Transverse colon (tissue), 4 donors: ENCODE measurements at regions not wholly inside any gene's neighbourhood (a gene's known extent, or its start where the extent isn't known, plus 50 kb on each side); places are given as distances from the start of the nearest gene placed in this dataset.

Experiments used
- DNase-seq: peaks from one replicate; pipeline ENCODE4 v3.0.0-alpha.2; 2019
- H3K27ac ChIP-seq, 4 donors: fragments of 200-600 bp; sonication (generic); 2 replicates each; pipeline ENCODE4 v1.5.1; 2016 to 2018; ENCODE audit warnings: inconsistent platforms in 4 of 4
- H3K27me3 ChIP-seq: fragments of 200-600 bp; sonication (generic); 2 replicates; pipeline ENCODE4 v1.5.1; 2017; ENCODE audit warnings: inconsistent platforms
- H3K36me3 ChIP-seq, 4 donors: fragments of 200-600 bp; sonication (generic); 2 replicates each; pipeline ENCODE4 v1.5.1; 2017 to 2019; ENCODE audit warnings: inconsistent platforms in 4 of 4
- H3K4me1 ChIP-seq, 4 donors: fragments of 200-600 bp; sonication (generic); 2 replicates each; pipeline ENCODE4 v1.5.1; 2017 to 2020; ENCODE audit warnings: inconsistent platforms in 4 of 4
- H3K4me3 ChIP-seq, 4 donors: fragments of 200-600 bp; sonication (generic); 1 replicate in 1 of 4; 2 replicates in 3 of 4; pipeline versions ENCODE4 v1.5.1 to v1.6.1; 2017 to 2019; ENCODE audit warnings: inconsistent platforms in 4 of 4
- H3K9me3 ChIP-seq, 2 donors: fragments of 200-600 bp; sonication (generic); 2 replicates each; pipeline ENCODE4 v1.5.1; 2017 to 2019; ENCODE audit warnings: inconsistent platforms in 2 of 2
- CTCF ChIP-seq, 5 experiments: fragments of 200-600 bp in 3 of 5; fragments of 450-650 bp in 2 of 5; sonication (generic) in 3 of 5; IDR thresholded peaks; 1 replicate in 2 of 5; 2 replicates in 3 of 5; pipeline ENCODE4 v1.5.1; 2016 to 2017; ENCODE audit warnings: antibody characterized with exemption in 5 of 5, inconsistent platforms in 3 of 5, mild to moderate bottlenecking in 2 of 5, moderate library complexity in 1 of 5
- EP300 ChIP-seq: sonication (generic); formaldehyde crosslinking; IDR thresholded peaks from one replicate; pipeline ENCODE4 v1.6.1; 2017; ENCODE audit warnings: antibody characterized with exemption, low read depth
- POLR2A ChIP-seq: fragments of 450-650 bp; IDR thresholded peaks from one replicate; pipeline ENCODE4 v1.6.1; 2016; ENCODE audit warnings: antibody characterized with exemption, mild to moderate bottlenecking, moderate library complexity
- POLR2AphosphoS5 ChIP-seq, 3 donors: sonication (generic); formaldehyde crosslinking; IDR thresholded peaks; one replicate each; pipeline ENCODE4 v1.6.1; 2016; ENCODE audit warnings: antibody characterized with exemption in 3 of 3
- WGBS, 2 donors: methylation state at CpG; one replicate each; pipeline ENCODE4 v1.1.5; 2018; ENCODE audit warnings: low coverage in 1 of 2; 5-methylcytosine and 5-hydroxymethylcytosine counted together
- in situ Hi-C, 4 donors: fragments of 200-750 bp; cut with MboI; loops; one replicate each; pipeline versions ENCODE4 v1.15.0 to v1.15.1; 2017; ENCODE audit warnings: low sequenced_read_pairs in 3 of 4, low pct_ligation_motif_present in 1 of 4, low pct_unique_long_range_greater_than_20kb in 1 of 4
- intact Hi-C: fragments of 100-400 bp; cut with DNase I; formaldehyde crosslinking; loops from one replicate; pipeline ENCODE4 v1.15.1; 2023; ENCODE audit warnings: low total_unique reads

- WGBS, 2 donors, result 56 to 83% methylated on average over 1 to 5 of the region's 5 CpGs
- Histone ChIP-seq H3K9me3 (peaks cover 7 to 10% of the 10 kb centered on the region in 2 donors), H3K36me3 (no peaks in the 10 kb centered on the region), H3K27me3 (no peaks in the 10 kb centered on the region), H3K4me3 (no peak overlapping the region), H3K4me1 (no peaks in the 10 kb centered on the region), H3K27ac (no peak overlapping the region)
- in situ Hi-C loops (no loop called here), intact Hi-C loops (no loop called here)
- DNase-seq, result no peak
- TF ChIP-seq EP300, result no peak
- no peak for TF ChIP-seq POLR2A
- no peak for TF ChIP-seq POLR2AphosphoS5 (IDR thresholded peaks at IDR 0.05)
- TF ChIP-seq CTCF (IDR thresholded peaks at IDR 0.05), result no peak
Measured at GRCh38 chr5:147996379-147996778, 67.4 kb upstream of the SPINK5 start.

- in situ Hi-C loops (no loop called here), intact Hi-C loops (no loop called here)
- Histone ChIP-seq H3K27ac (no peak overlapping the region), H3K4me3 (no peak overlapping the region), H3K36me3 (no peaks in the 10 kb centered on the region), H3K27me3 (no peaks in the 10 kb centered on the region), H3K9me3 (peaks cover 3 to 5% of the 10 kb centered on the region in 2 donors), H3K4me1 (no peaks in the 10 kb centered on the region)
- DNase-seq, result no peak
- 73 to 76% methylated on average over 4 of the region's 4 CpGs for WGBS, 2 donors
- no peak for TF ChIP-seq POLR2A
Measured at GRCh38 chr5:147995846-147996245, 67.9 kb upstream of the SPINK5 start.

DNA sequence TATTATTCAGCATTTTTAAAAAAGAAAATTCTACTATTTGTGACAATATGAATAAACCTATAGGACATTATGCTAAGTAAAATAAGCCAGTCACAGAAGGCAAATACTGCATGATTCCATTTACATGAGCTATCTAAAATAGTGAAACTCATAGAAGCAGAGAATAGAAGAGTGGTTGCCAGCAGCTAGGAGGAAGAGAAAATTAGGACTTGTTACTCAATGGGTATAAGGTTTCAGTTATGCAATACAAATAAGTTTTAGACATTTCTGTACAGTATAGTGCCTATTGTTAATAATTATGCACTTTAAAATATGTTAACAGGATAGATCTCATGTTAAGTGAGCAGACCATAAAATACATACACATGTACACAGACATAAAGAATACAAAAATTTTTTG lies 73.8 kb upstream of the SPINK5 start:
- no peaks in the 10 kb centered on the region for H3K27me3 ChIP-seq
- no peak overlapping the region for H3K4me3 ChIP-seq
- in situ Hi-C loops, result no loop called here
- H3K36me3 ChIP-seq, result no peaks in the 10 kb centered on the region
- H3K9me3 ChIP-seq, result no peaks in the 10 kb centered on the region
- no peak overlapping the region for H3K27ac ChIP-seq
- TF ChIP-seq CTCF (IDR thresholded peaks at IDR 0.05) (no peak), POLR2AphosphoS5 (IDR thresholded peaks at IDR 0.05) (no peak), POLR2A (no peak), EP300 (no peak)
- intact Hi-C loops, result no loop called here
- DNase-seq, result no peak
- no peaks in the 10 kb centered on the region for H3K4me1 ChIP-seq

- no peaks in the 10 kb centered on the region for H3K36me3 ChIP-seq
- H3K27ac ChIP-seq, result no peak overlapping the region
- no peaks in the 10 kb centered on the region for H3K27me3 ChIP-seq
- no peaks in the 10 kb centered on the region for H3K4me1 ChIP-seq
- H3K9me3 ChIP-seq, result no peaks in the 10 kb centered on the region
- WGBS, 2 donors, result 58 to 86% methylated on average over 1 of the region's 1 CpG
- no peak for DNase-seq
- intact Hi-C loops (no loop called here), in situ Hi-C loops (no loop called here)
- no peak for TF ChIP-seq EP300
- no peak for TF ChIP-seq POLR2AphosphoS5 (IDR thresholded peaks at IDR 0.05)
- TF ChIP-seq CTCF (IDR thresholded peaks at IDR 0.05), result no peak
- TF ChIP-seq POLR2A, result no peak
- H3K4me3 ChIP-seq, result no peak overlapping the region
Measured at GRCh38 chr5:147989239-147989638, 74.5 kb upstream of the SPINK5 start.

DNA sequence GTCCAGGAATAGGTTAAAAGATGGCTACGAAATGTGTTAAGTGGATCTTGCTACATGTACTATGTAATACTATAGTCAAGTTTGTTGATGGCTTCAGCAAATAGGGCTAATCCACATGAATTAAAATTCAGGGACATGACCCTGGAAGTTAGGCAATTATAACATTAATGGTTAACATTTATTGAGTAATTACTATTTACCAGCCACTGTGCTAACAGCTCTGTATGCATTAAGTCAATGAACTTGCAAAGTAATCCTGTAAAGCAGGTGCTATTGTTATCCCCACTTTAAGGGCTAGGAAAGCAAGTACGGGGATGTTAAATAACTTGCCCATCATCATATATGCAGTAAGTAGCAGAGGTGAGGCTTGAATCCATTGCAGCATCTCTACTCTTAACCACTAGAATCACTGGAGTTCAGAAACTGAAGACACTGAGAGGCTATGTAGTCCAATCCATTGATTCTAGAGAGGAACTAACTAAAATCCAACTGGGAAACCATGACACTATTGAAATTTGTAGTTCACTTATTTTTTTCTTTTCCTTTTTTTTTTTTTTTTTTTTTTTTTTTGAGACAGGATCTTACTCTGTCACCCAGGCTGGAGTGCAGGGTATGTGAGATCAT lies 77.5 kb upstream of the SPINK5 start:
- H3K27me3 ChIP-seq, result no peaks in the 10 kb centered on the region
- no peaks in the 10 kb centered on the region for H3K4me1 ChIP-seq
- TF ChIP-seq CTCF (IDR thresholded peaks at IDR 0.05) (no peak), POLR2AphosphoS5 (IDR thresholded peaks at IDR 0.05) (no peak), POLR2A (no peak), EP300 (no peak)
- no peak for DNase-seq
- H3K9me3 ChIP-seq, result no peaks in the 10 kb centered on the region
- 73 to 78% methylated on average over 1 to 2 of the region's 2 CpGs for WGBS, 2 donors
- intact Hi-C loops, result no loop called here
- in situ Hi-C loops, result no loop called here
- no peak overlapping the region for H3K4me3 ChIP-seq
- H3K36me3 ChIP-seq, result no peaks in the 10 kb centered on the region
- H3K27ac ChIP-seq, result no peak overlapping the region
